SK-N-DZ (cell line): ENCODE measurements at regions not wholly inside any gene's neighbourhood (a gene's known extent, or its start where the extent isn't known, plus 50 kb on each side); places are given as distances from the start of the nearest gene placed in this dataset.

Experiments
- DNase-seq: peaks from one replicate; pipeline ENCODE4 v3.0.0-alpha.2; 2015; ENCODE audit warnings: low spot score

GRCh38 chr20:58003525-58003924 is 224.9 kb downstream of the ANKRD60 start:
- no peak for DNase-seq

GRCh38 chr20:58002901-58003300 is 225.6 kb downstream of the ANKRD60 start:
- DNase-seq: no peak

GRCh38 chr20:58001946-58002345 is 226.5 kb downstream of the ANKRD60 start:
- no peak for DNase-seq

- no peak for DNase-seq
Measured at GRCh38 chr20:58001381-58001780, 227.1 kb downstream of the ANKRD60 start.

GRCh38 chr20:58000861-58001260 is 227.6 kb downstream of the ANKRD60 start:
- no peak for DNase-seq

- no peak for DNase-seq
Measured at GRCh38 chr20:57999465-58000111, 228.9 kb downstream of the ANKRD60 start.

GRCh38 chr20:57998981-57999464 is 229.4 kb downstream of the ANKRD60 start:
- no peak for DNase-seq

- no peak for DNase-seq
Measured at GRCh38 chr20:57998276-57998675, 230.2 kb downstream of the ANKRD60 start.

- DNase-seq: no peak
Measured at GRCh38 chr20:57996936-57997890, 231.2 kb downstream of the ANKRD60 start.

- DNase-seq: no peak
Measured at GRCh38 chr20:57996465-57996864, 232.0 kb downstream of the ANKRD60 start.

- no peak for DNase-seq
Measured at GRCh38 chr20:57995381-57995977, 233.0 kb downstream of the ANKRD60 start.

GRCh38 chr20:57993716-57994431 is 234.6 kb downstream of the ANKRD60 start:
- DNase-seq: no peak

GRCh38 chr20:57991211-57991881 is 237.1 kb downstream of the ANKRD60 start:
- DNase-seq: no peak

- no peak for DNase-seq
Measured at GRCh38 chr20:57990396-57990987, 238.0 kb downstream of the ANKRD60 start.

GRCh38 chr20:57988828-57989227 is 239.6 kb downstream of the ANKRD60 start:
- no peak for DNase-seq

- DNase-seq: no peak
Measured at GRCh38 chr20:57988422-57988821, 240.0 kb downstream of the ANKRD60 start.

GRCh38 chr20:57987659-57988058 is 240.8 kb downstream of the ANKRD60 start:
- DNase-seq: no peak

- DNase-seq: no peak
Measured at GRCh38 chr20:57986666-57987065, 241.8 kb downstream of the ANKRD60 start.

- no peak for DNase-seq
Measured at GRCh38 chr20:57985278-57985677, 243.2 kb downstream of the ANKRD60 start.

GRCh38 chr20:57983082-57983481 is 245.4 kb downstream of the ANKRD60 start:
- DNase-seq: no peak

- DNase-seq: no peak
Measured at GRCh38 chr20:57980506-57980905, 247.9 kb downstream of the ANKRD60 start.
